Activated CD8-positive, alpha-beta T cell treated with anti-CD3 and anti-CD28 coated beads for 36 hours (primary cell): ENCODE measurements at regions not wholly inside any gene's neighbourhood (a gene's known extent, or its start where the extent isn't known, plus 50 kb on each side); places are given as distances from the start of the nearest gene placed in this dataset.

Experiments used
- ATAC-seq: fragments of 200-7000 bp; cut with Tn5 transposase; one replicate; pipeline ENCODE4 v1.10.0; 2021; ENCODE audit warnings: mild to moderate bottlenecking, moderate library complexity
- CTCF ChIA-PET: fragments of 350-600 bp; sonication (Branson Sonifier 250); formaldehyde crosslinking; loops from one replicate; lab custom pipeline; 2021; ENCODE audit warnings: antibody characterized with exemption; lab: Charles Lee
- POLR2A ChIA-PET: fragments of 350-600 bp; sonication (Branson Sonifier 250); formaldehyde crosslinking; loops from one replicate; lab custom pipeline; 2021; ENCODE audit warnings: antibody characterized with exemption; lab: Charles Lee
- DNase-seq: peaks from one replicate; pipeline ENCODE4 v3.0.0-alpha.2; 2020
- H3K27ac Mint-ChIP-seq: one replicate; pipeline ENCODE4 v1.8.0; 2021; ENCODE audit warnings: mild to moderate bottlenecking, mixed read lengths
- H3K27me3 Mint-ChIP-seq: one replicate; pipeline ENCODE4 v1.8.0; 2021; ENCODE audit warnings: mixed read lengths
- H3K36me3 Mint-ChIP-seq: one replicate; pipeline ENCODE4 v1.8.0; 2021; ENCODE audit warnings: low read depth, mixed read lengths
- H3K4me1 Mint-ChIP-seq: one replicate; pipeline ENCODE4 v1.8.0; 2021; ENCODE audit warnings: low read depth, mixed read lengths
- H3K4me3 Mint-ChIP-seq: one replicate; pipeline ENCODE4 v1.8.0; 2021; ENCODE audit warnings: mild to moderate bottlenecking, moderate library complexity, mixed read lengths
- H3K9me3 Mint-ChIP-seq: one replicate; pipeline ENCODE4 v1.8.0; 2021; ENCODE audit warnings: mixed read lengths
- CTCF ChIP-seq: fragments of 200-600 bp; IDR thresholded peaks from one replicate; pipeline ENCODE4 v1.8.0; 2022; ENCODE audit warnings: antibody characterized with exemption, mild to moderate bottlenecking
- intact Hi-C: fragments of 100-400 bp; cut with micrococcal nuclease; formaldehyde crosslinking; loops from one replicate; pipeline ENCODE4 v1.10.0; 2022

- Mint-ChIP-seq H3K36me3 (no peaks in the 10 kb centered on the region), H3K27me3 (peaks cover 7% of the 10 kb centered on the region), H3K27ac (no peak overlapping the region), H3K4me3 (no peak overlapping the region), H3K9me3 (no peaks in the 10 kb centered on the region), H3K4me1 (no peaks in the 10 kb centered on the region)
- CTCF ChIA-PET = interaction anchor here (1.2 to 1.8 kb wide), 2 partner anchors 27 to 29 kb away, joined by 3 to 4 read pairs; no protein-coding TSS in a partner anchor
- ATAC-seq (no peak), DNase-seq (no peak)
- no peak for TF ChIP-seq CTCF
- intact Hi-C loops = no loop called here
- POLR2A ChIA-PET = no interaction called here
Observed at GRCh38 chr2:204205538-204205937, 269.0 kb downstream of the ICOS start.

DNA sequence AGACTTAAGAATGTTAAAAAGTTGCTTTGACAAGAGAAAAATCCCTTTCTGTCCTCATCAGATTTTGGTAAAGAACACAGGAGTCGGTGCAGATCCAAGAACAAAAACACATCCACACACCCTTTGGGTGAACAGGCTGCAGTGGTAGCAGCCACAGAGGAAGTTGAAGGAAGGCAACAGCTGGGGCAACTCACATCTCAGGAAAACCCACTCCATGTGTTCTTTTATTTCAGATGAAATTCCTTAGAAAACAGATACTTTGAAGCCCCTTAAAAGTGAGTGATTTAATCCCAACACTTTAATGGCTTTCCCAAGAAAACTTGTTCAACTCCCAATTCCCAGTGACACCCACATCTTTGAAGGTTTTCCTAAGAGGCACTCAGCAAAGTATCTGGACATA lies 271.3 kb downstream of the ICOS start:
- H3K4me1 Mint-ChIP-seq = no peaks in the 10 kb centered on the region
- no peaks in the 10 kb centered on the region for H3K36me3 Mint-ChIP-seq
- ChIA-PET CTCF (no interaction called here), POLR2A (no interaction called here)
- H3K27ac Mint-ChIP-seq = no peak overlapping the region
- DNase-seq (no peak), ATAC-seq (no peak)
- no peak for TF ChIP-seq CTCF
- H3K9me3 Mint-ChIP-seq = no peaks in the 10 kb centered on the region
- no peak overlapping the region for H3K4me3 Mint-ChIP-seq
- intact Hi-C loops = no loop called here
- peaks cover 7% of the 10 kb centered on the region for H3K27me3 Mint-ChIP-seq

DNA sequence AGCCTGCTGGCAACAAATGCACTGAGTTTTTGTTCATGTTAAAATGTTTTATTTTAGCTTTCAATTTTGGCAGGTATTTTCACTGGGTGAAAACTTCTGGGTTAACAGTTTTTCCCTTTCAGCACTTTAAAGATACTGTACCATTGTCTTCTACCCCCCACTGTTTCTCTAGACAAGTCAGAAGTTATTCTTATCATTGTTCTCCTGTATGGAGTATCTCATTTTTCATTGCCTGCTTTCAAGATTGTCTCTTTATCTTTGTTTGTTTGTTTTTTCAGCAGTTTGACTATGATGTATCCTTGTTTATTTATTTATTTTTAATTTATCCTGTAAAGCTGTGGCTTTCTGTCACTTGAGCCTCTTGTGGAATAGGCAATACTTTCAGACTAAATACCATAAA lies 277.0 kb downstream of the ICOS start:
- intact Hi-C loops = no loop called here
- peaks cover 6% of the 10 kb centered on the region for H3K9me3 Mint-ChIP-seq
- no peak for DNase-seq
- no peak for ATAC-seq
- TF ChIP-seq CTCF = no peak
- no peak overlapping the region for H3K4me3 Mint-ChIP-seq
- POLR2A ChIA-PET = interaction anchor here (0.8 kb wide), 1 partner anchor 1591 kb away, joined by 3 read pairs; no protein-coding TSS in a partner anchor
- H3K36me3 Mint-ChIP-seq = no peaks in the 10 kb centered on the region
- peaks cover 1% of the 10 kb centered on the region for H3K27me3 Mint-ChIP-seq
- H3K4me1 Mint-ChIP-seq = no peaks in the 10 kb centered on the region
- CTCF ChIA-PET = interaction anchor here (3.5 kb wide), 1 partner anchor 36 kb away, joined by 13 read pairs; no protein-coding TSS in a partner anchor
- no peak overlapping the region for H3K27ac Mint-ChIP-seq

DNA sequence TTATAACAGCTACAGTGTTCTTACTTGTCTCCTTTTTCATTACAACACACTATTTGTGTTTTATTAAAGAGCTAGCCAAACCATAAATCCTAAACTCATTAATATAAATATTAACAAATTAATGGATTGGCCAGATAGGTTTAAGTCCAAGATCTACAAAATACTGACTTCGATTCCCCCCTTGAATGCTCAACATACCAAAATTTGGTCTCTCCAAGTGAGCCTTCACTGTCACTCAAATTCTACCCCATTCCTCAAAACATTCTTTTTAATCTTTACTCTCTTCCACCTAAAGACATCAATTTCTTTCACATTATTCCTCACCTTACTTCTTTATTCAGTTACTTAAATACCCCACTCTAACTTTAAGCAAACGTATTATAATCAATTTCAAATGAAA lies 281.5 kb downstream of the ICOS start:
- H3K4me3 Mint-ChIP-seq = no peak overlapping the region
- no peaks in the 10 kb centered on the region for H3K4me1 Mint-ChIP-seq
- H3K27me3 Mint-ChIP-seq = peaks cover 1% of the 10 kb centered on the region
- peaks cover 6% of the 10 kb centered on the region for H3K9me3 Mint-ChIP-seq
- DNase-seq (no peak), ATAC-seq (no peak)
- ChIA-PET CTCF (interaction anchor here (1.1 kb wide), 1 partner anchor 40 kb away, joined by 3 read pairs; no protein-coding TSS in a partner anchor), POLR2A (no interaction called here)
- H3K27ac Mint-ChIP-seq = no peak overlapping the region
- no peak for TF ChIP-seq CTCF
- no peaks in the 10 kb centered on the region for H3K36me3 Mint-ChIP-seq
- intact Hi-C loops = no loop called here

GRCh38 chr2:204219196-204219595 lies 282.6 kb downstream of the ICOS start:
- ATAC-seq (no peak), DNase-seq (no peak)
- Mint-ChIP-seq H3K27me3 (peaks cover 2% of the 10 kb centered on the region), H3K9me3 (peaks cover 3% of the 10 kb centered on the region), H3K27ac (no peak overlapping the region), H3K4me1 (no peaks in the 10 kb centered on the region), H3K36me3 (no peaks in the 10 kb centered on the region), H3K4me3 (no peak overlapping the region)
- POLR2A ChIA-PET = no interaction called here
- CTCF ChIA-PET = no interaction called here
- intact Hi-C loops = no loop called here
- TF ChIP-seq CTCF = no peak
